ENCODE measurements at regions not wholly inside any gene's neighbourhood (a gene's known extent, or its start where the extent isn't known, plus 50 kb on each side); places are given as distances from the start of the nearest gene placed in this dataset.

GRCh38 chr3:40624189-40624769 lies 99.5 kb downstream of the ZNF621 start:
- Histone ChIP-seq H3K4me1 (no peaks in the 10 kb centered on the region), H3K36me3 (no peaks in the 10 kb centered on the region), H3K9me3 (peaks cover 0 to 32% of the 10 kb centered on the region in 2 donors), H3K4me3 (no peak overlapping the region), H3K27me3 (no peaks in the 10 kb centered on the region), H3K27ac (no peak overlapping the region)
- DNase-seq (no peak), ATAC-seq (no peak)
- intact Hi-C loops (cut with DNase I) = no loop called here
- TF ChIP-seq, protein P1, sequence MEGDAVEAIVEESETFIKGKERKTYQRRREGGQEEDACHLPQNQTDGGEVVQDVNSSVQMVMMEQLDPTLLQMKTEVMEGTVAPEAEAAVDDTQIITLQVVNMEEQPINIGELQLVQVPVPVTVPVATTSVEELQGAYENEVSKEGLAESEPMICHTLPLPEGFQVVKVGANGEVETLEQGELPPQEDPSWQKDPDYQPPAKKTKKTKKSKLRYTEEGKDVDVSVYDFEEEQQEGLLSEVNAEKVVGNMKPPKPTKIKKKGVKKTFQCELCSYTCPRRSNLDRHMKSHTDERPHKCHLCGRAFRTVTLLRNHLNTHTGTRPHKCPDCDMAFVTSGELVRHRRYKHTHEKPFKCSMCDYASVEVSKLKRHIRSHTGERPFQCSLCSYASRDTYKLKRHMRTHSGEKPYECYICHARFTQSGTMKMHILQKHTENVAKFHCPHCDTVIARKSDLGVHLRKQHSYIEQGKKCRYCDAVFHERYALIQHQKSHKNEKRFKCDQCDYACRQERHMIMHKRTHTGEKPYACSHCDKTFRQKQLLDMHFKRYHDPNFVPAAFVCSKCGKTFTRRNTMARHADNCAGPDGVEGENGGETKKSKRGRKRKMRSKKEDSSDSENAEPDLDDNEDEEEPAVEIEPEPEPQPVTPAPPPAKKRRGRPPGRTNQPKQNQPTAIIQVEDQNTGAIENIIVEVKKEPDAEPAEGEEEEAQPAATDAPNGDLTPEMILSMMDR (IDR thresholded peaks at IDR 0.05) = no peak

GRCh38 chr3:40627095-40627494 lies 102.3 kb downstream of the ZNF621 start:
- H3K27ac ChIP-seq = no peak overlapping the region
- intact Hi-C loops (cut with DNase I) = no loop called here
- DNase-seq (no peak), ATAC-seq (no peak)
- TF ChIP-seq, protein P1 (IDR thresholded peaks at IDR 0.05) = no peak
- H3K9me3 ChIP-seq = peaks cover 0 to 40% of the 10 kb centered on the region in 2 donors
- no peaks in the 10 kb centered on the region for H3K36me3 ChIP-seq
- H3K4me1 ChIP-seq = no peaks in the 10 kb centered on the region
- H3K4me3 ChIP-seq = no peak overlapping the region
- no peaks in the 10 kb centered on the region for H3K27me3 ChIP-seq

- intact Hi-C loops (cut with DNase I) = no loop called here
- H3K36me3 ChIP-seq = no peaks in the 10 kb centered on the region
- peaks cover 0 to 37% of the 10 kb centered on the region in 2 donors for H3K9me3 ChIP-seq
- no peak overlapping the region for H3K27ac ChIP-seq
- no peak overlapping the region for H3K4me3 ChIP-seq
- no peaks in the 10 kb centered on the region for H3K4me1 ChIP-seq
- H3K27me3 ChIP-seq = no peaks in the 10 kb centered on the region
- DNase-seq (no peak), ATAC-seq (no peak)
- TF ChIP-seq, protein P1 (IDR thresholded peaks at IDR 0.05) = no peak
Observed at GRCh38 chr3:40628984-40629383, 104.2 kb downstream of the ZNF621 start.

DNA sequence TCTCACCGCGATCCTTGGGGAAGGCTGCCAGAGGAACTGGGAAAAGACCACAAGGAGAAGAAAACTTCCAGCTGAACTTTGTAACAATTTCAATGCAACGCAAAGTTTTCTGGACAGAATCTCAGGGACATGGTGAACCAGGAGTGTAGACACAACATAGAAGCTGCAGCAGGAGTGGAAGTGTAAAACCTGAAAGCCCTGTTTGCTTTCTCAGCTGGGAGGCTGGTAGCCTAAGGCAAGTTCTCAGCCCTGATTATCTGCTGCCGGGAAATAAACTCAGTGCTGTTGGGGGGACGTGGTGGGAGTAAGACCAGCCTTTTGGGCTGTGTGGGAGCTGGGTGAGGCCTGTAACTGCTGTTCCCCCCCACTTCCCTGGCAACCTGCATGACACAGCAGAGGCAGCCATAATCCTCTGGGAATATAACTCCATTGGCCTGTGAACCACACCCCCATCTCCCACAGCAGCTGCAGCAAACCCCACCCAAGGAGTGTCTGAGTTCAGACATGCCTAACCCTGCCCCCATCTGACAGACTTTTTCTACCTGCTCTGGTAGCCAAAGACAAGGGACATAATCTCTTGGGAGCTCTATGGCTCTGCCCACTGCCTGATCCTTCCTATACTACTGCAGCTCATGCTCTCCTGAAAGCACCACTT lies 106.7 kb downstream of the ZNF621 start:
- no peak for ATAC-seq
- TF ChIP-seq, protein P1 (IDR thresholded peaks at IDR 0.05) = no peak

GRCh38 chr3:40637906-40638305 lies 113.1 kb downstream of the ZNF621 start:
- DNase-seq (no peak), ATAC-seq (no peak)
- TF ChIP-seq, protein P1 (IDR thresholded peaks at IDR 0.05) = no peak
- peaks cover 0 to 15% of the 10 kb centered on the region in 2 donors for H3K9me3 ChIP-seq
- intact Hi-C loops (cut with DNase I) = no loop called here
- H3K36me3 ChIP-seq = no peaks in the 10 kb centered on the region
- H3K27ac ChIP-seq = no peak overlapping the region
- H3K4me1 ChIP-seq = no peaks in the 10 kb centered on the region
- H3K4me3 ChIP-seq = no peak overlapping the region
- H3K27me3 ChIP-seq = no peaks in the 10 kb centered on the region

More for the DNA sequence above, 106.7 kb downstream of the ZNF621 start:
- H3K36me3 ChIP-seq = no peaks in the 10 kb centered on the region
- no peaks in the 10 kb centered on the region for H3K27me3 ChIP-seq
- no peak overlapping the region for H3K27ac ChIP-seq
- no peak for DNase-seq
- peaks cover 0 to 36% of the 10 kb centered on the region in 2 donors for H3K9me3 ChIP-seq
- no peak overlapping the region for H3K4me3 ChIP-seq
- no peaks in the 10 kb centered on the region for H3K4me1 ChIP-seq
- intact Hi-C loops (cut with DNase I) = no loop called here

Measured in left lung (tissue), 4 donors.